ENCODE measurements at regions not wholly inside any gene's neighbourhood (a gene's known extent, or its start where the extent isn't known, plus 50 kb on each side); places are given as distances from the start of the nearest gene placed in this dataset.

GRCh38 chr1:218845589-218845988, 328.1 kb upstream of the LYPLAL1 start (continued):
- TF ChIP-seq ZNF740 (CRISPR knock-in tag; IDR thresholded peaks at IDR 0.05) (no peak), ZNF740 (tag; IDR thresholded peaks at IDR 0.05) (no peak)

GRCh38 chr1:218846181-218846580, 327.5 kb upstream of the LYPLAL1 start:
- no peaks in the 10 kb centered on the region for H3K27me3 ChIP-seq (ENCODE audit: control insufficient read depth in 2 of 2, insufficient read depth in 2 of 2, low read length in 2 of 2)
- H3K36me3 ChIP-seq (ENCODE audit: control insufficient read depth, insufficient read depth, low read length): no peaks in the 10 kb centered on the region
- H4K20me1 ChIP-seq (replicated peaks; ENCODE audit: control insufficient read depth, insufficient read depth, low read length): no peaks in the 10 kb centered on the region
- H3K27ac ChIP-seq (ENCODE audit: extremely low read depth, low read depth, low read length): no peak overlapping the region
- H3K9ac ChIP-seq (ENCODE audit: insufficient read depth in 1 of 2, low read depth in 2 of 2, low read length in 2 of 2): no peak overlapping the region
- BruUV-seq (replicated peaks): no TSS peak
- no peak for DNase-seq (ENCODE audit: extremely low read depth in 1 of 4, low spot score in 3 of 4)
- no peak for FAIRE-seq
- H2AFZ ChIP-seq (ENCODE audit: low read depth, low read length): no peak overlapping the region
- no peak for ATAC-seq
- TF ChIP-seq E4F1 (CRISPR knock-in tag; IDR thresholded peaks at IDR 0.05; ENCODE audit: borderline replicate concordance) (no peak), SMARCA4 (IDR thresholded peaks at IDR 0.05) (no peak), ZBTB2 (IDR thresholded peaks at IDR 0.05) (no peak), NFE2 (IDR thresholded peaks at IDR 0.05; ENCODE audit: low read depth) (no peak), ZNF384 (IDR thresholded peaks at IDR 0.05; ENCODE audit: low read depth, low read length) (no peak), JUNB (CRISPR knock-in tag; conservative IDR thresholded peaks at IDR 0.05) (no peak)
- intact Hi-C loops (cut with micrococcal nuclease) (no loop called here), in situ Hi-C loops (cut with MboI) (no loop called here)
- no peak overlapping the region for H3K4me2 ChIP-seq (ENCODE audit: insufficient read depth, low read length)
- no peaks in the 10 kb centered on the region for H3K9me1 ChIP-seq (ENCODE audit: control insufficient read depth, insufficient read depth, low read length)
- no peak overlapping the region for H3K4me3 ChIP-seq
- CTCF ChIA-PET (ENCODE audit: low intra/inter-chr PET ratio): no interaction called here
- no peaks in the 10 kb centered on the region for H3K79me2 ChIP-seq (ENCODE audit: control insufficient read depth, insufficient read depth, low read length)
- WGBS (ENCODE audit: insufficient coverage, low coverage, missing lambda C conversion rate): 1% methylated on average over 4 of the region's 4 CpGs
- no peaks in the 10 kb centered on the region; the same call in 1 of the 2 replicates for H3K9me3 ChIP-seq (replicated peaks; ENCODE audit: control insufficient read depth, insufficient read depth, low read depth, low read length)
- no peaks in the 10 kb centered on the region for H3K4me1 ChIP-seq (replicated peaks in 1 of 2; ENCODE audit: control insufficient read depth in 2 of 2, insufficient read depth in 2 of 2, low read length in 2 of 2)
- POLR2A ChIA-PET: no interaction called here
